HEK293T (cell line): ENCODE measurements at regions not wholly inside any gene's neighbourhood (a gene's known extent, or its start where the extent isn't known, plus 50 kb on each side); places are given as distances from the start of the nearest gene placed in this dataset.

Experiments used
- ARNT ChIP-seq: fragments of 450-650 bp; IDR thresholded peaks from 2 replicates; pipeline ENCODE4 v1.6.1; 2017; ENCODE audit warnings: mild to moderate bottlenecking
- FOXA1 ChIP-seq: fragments of 450-650 bp; IDR thresholded peaks from 2 replicates; pipeline ENCODE4 v1.6.1; 2016; ENCODE audit warnings: mild to moderate bottlenecking
- FOXM1 ChIP-seq: fragments of 450-650 bp; IDR thresholded peaks from 2 replicates; pipeline ENCODE4 v1.6.1; 2017; ENCODE audit warnings: mild to moderate bottlenecking, borderline replicate concordance
- SP1 ChIP-seq: fragments of 450-650 bp; IDR thresholded peaks from 2 replicates; pipeline ENCODE4 v1.6.1; 2017
- SUZ12 ChIP-seq: fragments of 450-650 bp; IDR thresholded peaks from 2 replicates; pipeline ENCODE4 v1.6.1; 2016; ENCODE audit warnings: mild to moderate bottlenecking

GRCh38 chr7:20494566-20494965, 120.9 kb upstream of the ABCB5 start:
- TF ChIP-seq FOXM1: no peak
- no peak for TF ChIP-seq SP1
- no peak for TF ChIP-seq SUZ12
- no peak for TF ChIP-seq ARNT
- no peak for TF ChIP-seq FOXA1
